Activated T-helper 2 cell treated with anti-CD3 and anti-CD28 coated beads, Interferon-gamma antibody, Interleukin-2, Interleukin-4, amounts not matched to agents 10 μg/mL and 5 μg/mL and 100 μg/mL, durations not matched to agents 14 hours and 24 hours and 36 hours (primary cell): ENCODE measurements at regions not wholly inside any gene's neighbourhood (a gene's known extent, or its start where the extent isn't known, plus 50 kb on each side); places are given as distances from the start of the nearest gene placed in this dataset.

Source experiments
- DNase-seq: peaks from one replicate; pipeline ENCODE4 v3.0.0; 2021; ENCODE audit warnings: low spot score
- H3K27ac Mint-ChIP-seq: one replicate; pipeline ENCODE4 v1.8.0; 2021; ENCODE audit warnings: mixed read lengths
- H3K27me3 Mint-ChIP-seq: one replicate; pipeline ENCODE4 v1.8.0; 2021; ENCODE audit warnings: low read depth, mixed read lengths
- H3K36me3 Mint-ChIP-seq: one replicate; pipeline ENCODE4 v1.8.0; 2021; ENCODE audit warnings: low read depth, mixed read lengths
- H3K4me1 Mint-ChIP-seq: one replicate; pipeline ENCODE4 v1.8.0; 2021; ENCODE audit warnings: low read depth, mixed read lengths
- H3K4me3 Mint-ChIP-seq: one replicate; pipeline ENCODE4 v1.8.0; 2021; ENCODE audit warnings: low read depth, mild to moderate bottlenecking, moderate library complexity, mixed read lengths
- H3K9me3 Mint-ChIP-seq: one replicate; pipeline ENCODE4 v1.8.0; 2021; ENCODE audit warnings: mixed read lengths
- intact Hi-C: fragments of 100-400 bp; cut with micrococcal nuclease; formaldehyde crosslinking; loops from one replicate; pipeline ENCODE4 v1.15.1; 2023

- intact Hi-C loops, result no loop called here
- peaks cover 11% of the 10 kb centered on the region for H3K9me3 Mint-ChIP-seq
- no peak for DNase-seq
- H3K27ac Mint-ChIP-seq, result no peak overlapping the region
- no peaks in the 10 kb centered on the region for H3K27me3 Mint-ChIP-seq
- no peak overlapping the region for H3K4me3 Mint-ChIP-seq
- no peaks in the 10 kb centered on the region for H3K4me1 Mint-ChIP-seq
- H3K36me3 Mint-ChIP-seq, result no peaks in the 10 kb centered on the region
Measured at GRCh38 chr22:48600171-48600570, 1227.5 kb downstream of the BRD1 start.

- Mint-ChIP-seq H3K4me3 (no peak overlapping the region), H3K27ac (no peak overlapping the region), H3K4me1 (no peaks in the 10 kb centered on the region), H3K36me3 (no peaks in the 10 kb centered on the region), H3K27me3 (no peaks in the 10 kb centered on the region), H3K9me3 (peaks cover 4% of the 10 kb centered on the region)
- DNase-seq, result no peak
- intact Hi-C loops, result no loop called here
Measured at GRCh38 chr22:48599346-48599745, 1228.3 kb downstream of the BRD1 start.

- Mint-ChIP-seq H3K4me3 (no peak overlapping the region), H3K27ac (no peak overlapping the region), H3K4me1 (no peaks in the 10 kb centered on the region), H3K9me3 (peaks cover 4% of the 10 kb centered on the region), H3K27me3 (no peaks in the 10 kb centered on the region), H3K36me3 (no peaks in the 10 kb centered on the region)
- intact Hi-C loops, result no loop called here
- no peak for DNase-seq
Measured at GRCh38 chr22:48596111-48596850, 1231.4 kb downstream of the BRD1 start.

GRCh38 chr22:48595511-48595905 lies 1232.2 kb downstream of the BRD1 start:
- H3K27ac Mint-ChIP-seq, result no peak overlapping the region
- intact Hi-C loops, result no loop called here
- DNase-seq, result no peak
- peaks cover 4% of the 10 kb centered on the region for H3K9me3 Mint-ChIP-seq
- no peak overlapping the region for H3K4me3 Mint-ChIP-seq
- H3K4me1 Mint-ChIP-seq, result no peaks in the 10 kb centered on the region
- H3K27me3 Mint-ChIP-seq, result no peaks in the 10 kb centered on the region
- H3K36me3 Mint-ChIP-seq, result no peaks in the 10 kb centered on the region

GRCh38 chr22:48594757-48595510 lies 1232.7 kb downstream of the BRD1 start:
- Mint-ChIP-seq H3K4me1 (no peaks in the 10 kb centered on the region), H3K27me3 (no peaks in the 10 kb centered on the region), H3K27ac (no peak overlapping the region), H3K9me3 (peaks cover 3% of the 10 kb centered on the region), H3K36me3 (no peaks in the 10 kb centered on the region), H3K4me3 (no peak overlapping the region)
- DNase-seq, result no peak
- intact Hi-C loops, result no loop called here

- Mint-ChIP-seq H3K27me3 (no peaks in the 10 kb centered on the region), H3K27ac (no peak overlapping the region), H3K4me3 (no peak overlapping the region), H3K4me1 (no peaks in the 10 kb centered on the region), H3K9me3 (no peaks in the 10 kb centered on the region), H3K36me3 (no peaks in the 10 kb centered on the region)
- intact Hi-C loops, result no loop called here
- no peak for DNase-seq
Measured at GRCh38 chr22:48594016-48594756, 1233.5 kb downstream of the BRD1 start.

GRCh38 chr22:48593551-48593950 lies 1234.1 kb downstream of the BRD1 start:
- H3K27ac Mint-ChIP-seq, result no peak overlapping the region
- H3K36me3 Mint-ChIP-seq, result no peaks in the 10 kb centered on the region
- intact Hi-C loops, result no loop called here
- no peaks in the 10 kb centered on the region for H3K27me3 Mint-ChIP-seq
- H3K9me3 Mint-ChIP-seq, result no peaks in the 10 kb centered on the region
- H3K4me3 Mint-ChIP-seq, result no peak overlapping the region
- H3K4me1 Mint-ChIP-seq, result no peaks in the 10 kb centered on the region
- no peak for DNase-seq

GRCh38 chr22:48592931-48593330 lies 1234.7 kb downstream of the BRD1 start:
- Mint-ChIP-seq H3K27me3 (no peaks in the 10 kb centered on the region), H3K9me3 (no peaks in the 10 kb centered on the region), H3K4me3 (no peak overlapping the region), H3K4me1 (no peaks in the 10 kb centered on the region), H3K36me3 (no peaks in the 10 kb centered on the region), H3K27ac (no peak overlapping the region)
- DNase-seq, result no peak
- intact Hi-C loops, result no loop called here

GRCh38 chr22:48592488-48592887 lies 1235.2 kb downstream of the BRD1 start:
- H3K4me3 Mint-ChIP-seq, result no peak overlapping the region
- no peaks in the 10 kb centered on the region for H3K9me3 Mint-ChIP-seq
- H3K27me3 Mint-ChIP-seq, result no peaks in the 10 kb centered on the region
- H3K36me3 Mint-ChIP-seq, result no peaks in the 10 kb centered on the region
- DNase-seq, result no peak
- H3K27ac Mint-ChIP-seq, result no peak overlapping the region
- intact Hi-C loops, result no loop called here
- H3K4me1 Mint-ChIP-seq, result no peaks in the 10 kb centered on the region

GRCh38 chr22:48592066-48592345 lies 1235.7 kb downstream of the BRD1 start:
- H3K4me1 Mint-ChIP-seq, result no peaks in the 10 kb centered on the region
- no peak overlapping the region for H3K27ac Mint-ChIP-seq
- no peak overlapping the region for H3K4me3 Mint-ChIP-seq
- H3K36me3 Mint-ChIP-seq, result no peaks in the 10 kb centered on the region
- H3K9me3 Mint-ChIP-seq, result no peaks in the 10 kb centered on the region
- intact Hi-C loops, result no loop called here
- H3K27me3 Mint-ChIP-seq, result no peaks in the 10 kb centered on the region
- DNase-seq, result no peak

GRCh38 chr22:48591286-48592065 lies 1236.2 kb downstream of the BRD1 start:
- H3K27ac Mint-ChIP-seq, result no peak overlapping the region
- no peaks in the 10 kb centered on the region for H3K27me3 Mint-ChIP-seq
- no peak overlapping the region for H3K4me3 Mint-ChIP-seq
- no peaks in the 10 kb centered on the region for H3K36me3 Mint-ChIP-seq
- H3K4me1 Mint-ChIP-seq, result no peaks in the 10 kb centered on the region
- intact Hi-C loops, result no loop called here
- no peaks in the 10 kb centered on the region for H3K9me3 Mint-ChIP-seq
- no peak for DNase-seq

- Mint-ChIP-seq H3K9me3 (no peaks in the 10 kb centered on the region), H3K36me3 (no peaks in the 10 kb centered on the region), H3K4me3 (no peak overlapping the region), H3K4me1 (no peaks in the 10 kb centered on the region), H3K27me3 (no peaks in the 10 kb centered on the region), H3K27ac (no peak overlapping the region)
- intact Hi-C loops, result no loop called here
- no peak for DNase-seq
Measured at GRCh38 chr22:48589901-48590300, 1237.8 kb downstream of the BRD1 start.
